ENCODE measurements at regions not wholly inside any gene's neighbourhood (a gene's known extent, or its start where the extent isn't known, plus 50 kb on each side); places are given as distances from the start of the nearest gene placed in this dataset.

- TF ChIP-seq CTCF (IDR thresholded peaks at IDR 0.05) = no peak
- TF ChIP-seq POLR2A (IDR thresholded peaks at IDR 0.05) = no peak
These were observed 82.0 kb upstream of the PDZD8 start for GRCh38 chr10:117457071-117457810.
